Mucosa of descending colon (tissue), 3 donors: ENCODE measurements at regions not wholly inside any gene's neighbourhood (a gene's known extent, or its start where the extent isn't known, plus 50 kb on each side); places are given as distances from the start of the nearest gene placed in this dataset.

Source experiments
- ATAC-seq: fragments of 200-7000 bp; cut with Tn5 transposase; one replicate; pipeline ENCODE4 v1.9.1; 2020; ENCODE audit warnings: mild to moderate bottlenecking, moderate library complexity
- DNase-seq, 3 donors: peaks; one replicate each; pipeline ENCODE4 v3.0.0-alpha.2; 2020
- H3K36me3 ChIP-seq: fragments of 200-600 bp; one replicate; pipeline ENCODE4 v1.8.0; 2021; ENCODE audit warnings: low read depth, mild to moderate bottlenecking
- H3K4me1 ChIP-seq: fragments of 200-600 bp; one replicate; pipeline ENCODE4 v1.8.0; 2021; ENCODE audit warnings: low read depth, mild to moderate bottlenecking
- H3K4me3 ChIP-seq: fragments of 200-600 bp; one replicate; pipeline ENCODE4 v1.8.0; 2021; ENCODE audit warnings: mild to moderate bottlenecking
- H3K9me3 ChIP-seq: fragments of 200-600 bp; one replicate; pipeline ENCODE4 v1.8.0; 2021; ENCODE audit warnings: mild to moderate bottlenecking
- intact Hi-C, 2 donors: fragments of 100-400 bp; cut with DNase I in 1 of 2; cut with micrococcal nuclease in 1 of 2; formaldehyde crosslinking; loops; one replicate each; pipeline versions ENCODE4 v1.11.0 to v1.11.1; 2022; cut with DNase I, micrococcal nuclease
- TF ChIP-seq, protein P1 (sequence below): fragments of 200-600 bp; IDR thresholded peaks from one replicate; pipeline ENCODE4 v1.8.0; 2022; ENCODE audit warnings: antibody characterized with exemption, mild to moderate bottlenecking
- donor health status: DM: no; HTN: no; CAD: no; lungs with moderate emphysema.
- donor health status: DM: no; HTN: no; CAD: no.
- donor health status: DM: no; HTN: yes; CAD: no.

DNA sequence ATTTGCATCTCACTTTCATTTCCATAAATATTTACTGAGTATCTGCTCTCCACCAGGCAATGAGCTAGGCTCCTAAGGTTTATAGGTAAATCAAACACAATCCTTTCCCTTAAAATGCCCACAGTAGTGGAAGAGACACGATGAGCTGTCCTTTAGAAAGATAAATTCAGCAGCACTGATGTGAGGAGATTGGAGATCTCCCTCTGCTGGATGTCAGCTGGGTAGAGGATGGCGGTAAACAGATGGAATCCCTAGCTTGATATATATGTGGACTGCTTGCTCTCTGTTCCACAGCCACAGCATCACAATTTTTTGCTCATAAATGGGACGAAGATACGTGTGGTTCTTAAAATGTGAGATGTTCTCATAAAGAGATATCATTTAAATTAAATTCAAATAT is 216.4 kb upstream of the RASGEF1B start:
- intact Hi-C loops, result no loop called here
- Histone ChIP-seq H3K36me3 (no peaks in the 10 kb centered on the region), H3K9me3 (no peaks in the 10 kb centered on the region), H3K4me3 (no peak overlapping the region), H3K4me1 (no peaks in the 10 kb centered on the region)
- DNase-seq, result peak in 1 of 3 donors; percentile 17
- TF ChIP-seq, protein P1, sequence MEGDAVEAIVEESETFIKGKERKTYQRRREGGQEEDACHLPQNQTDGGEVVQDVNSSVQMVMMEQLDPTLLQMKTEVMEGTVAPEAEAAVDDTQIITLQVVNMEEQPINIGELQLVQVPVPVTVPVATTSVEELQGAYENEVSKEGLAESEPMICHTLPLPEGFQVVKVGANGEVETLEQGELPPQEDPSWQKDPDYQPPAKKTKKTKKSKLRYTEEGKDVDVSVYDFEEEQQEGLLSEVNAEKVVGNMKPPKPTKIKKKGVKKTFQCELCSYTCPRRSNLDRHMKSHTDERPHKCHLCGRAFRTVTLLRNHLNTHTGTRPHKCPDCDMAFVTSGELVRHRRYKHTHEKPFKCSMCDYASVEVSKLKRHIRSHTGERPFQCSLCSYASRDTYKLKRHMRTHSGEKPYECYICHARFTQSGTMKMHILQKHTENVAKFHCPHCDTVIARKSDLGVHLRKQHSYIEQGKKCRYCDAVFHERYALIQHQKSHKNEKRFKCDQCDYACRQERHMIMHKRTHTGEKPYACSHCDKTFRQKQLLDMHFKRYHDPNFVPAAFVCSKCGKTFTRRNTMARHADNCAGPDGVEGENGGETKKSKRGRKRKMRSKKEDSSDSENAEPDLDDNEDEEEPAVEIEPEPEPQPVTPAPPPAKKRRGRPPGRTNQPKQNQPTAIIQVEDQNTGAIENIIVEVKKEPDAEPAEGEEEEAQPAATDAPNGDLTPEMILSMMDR, result no peak
- ATAC-seq, result peak; percentile 55

GRCh38 chr4:81687471-81687870 is 215.8 kb upstream of the RASGEF1B start:
- no peak overlapping the region for H3K4me3 ChIP-seq
- TF ChIP-seq, protein P1, result no peak
- intact Hi-C loops, result no loop called here
- H3K36me3 ChIP-seq, result no peaks in the 10 kb centered on the region
- no peaks in the 10 kb centered on the region for H3K4me1 ChIP-seq
- DNase-seq (no peak), ATAC-seq (peak; percentile 86)
- no peaks in the 10 kb centered on the region for H3K9me3 ChIP-seq

- no peak overlapping the region for H3K4me3 ChIP-seq
- TF ChIP-seq, protein P1, result no peak
- no peaks in the 10 kb centered on the region for H3K4me1 ChIP-seq
- no peaks in the 10 kb centered on the region for H3K9me3 ChIP-seq
- intact Hi-C loops, result no loop called here
- no peaks in the 10 kb centered on the region for H3K36me3 ChIP-seq
- no peak for ATAC-seq
- no peak for DNase-seq
These were observed 213.4 kb upstream of the RASGEF1B start for GRCh38 chr4:81685104-81685503.

- no peak for DNase-seq
- no peak for ATAC-seq
- no peak overlapping the region for H3K4me3 ChIP-seq
- TF ChIP-seq, protein P1, result no peak
- H3K36me3 ChIP-seq, result no peaks in the 10 kb centered on the region
- no peaks in the 10 kb centered on the region for H3K9me3 ChIP-seq
- intact Hi-C loops, result no loop called here
- H3K4me1 ChIP-seq, result no peaks in the 10 kb centered on the region
These were observed 212.6 kb upstream of the RASGEF1B start for GRCh38 chr4:81684352-81684751.

GRCh38 chr4:81682492-81682891 is 210.8 kb upstream of the RASGEF1B start:
- ATAC-seq, result no peak
- TF ChIP-seq, protein P1, result no peak
- DNase-seq, result no peak
- no peaks in the 10 kb centered on the region for H3K36me3 ChIP-seq
- no peak overlapping the region for H3K4me3 ChIP-seq
- intact Hi-C loops, result no loop called here
- H3K4me1 ChIP-seq, result no peaks in the 10 kb centered on the region
- H3K9me3 ChIP-seq, result no peaks in the 10 kb centered on the region

GRCh38 chr4:81679315-81679714 is 207.6 kb upstream of the RASGEF1B start:
- no peaks in the 10 kb centered on the region for H3K9me3 ChIP-seq
- intact Hi-C loops, result no loop called here
- ATAC-seq, result no peak
- TF ChIP-seq, protein P1, result no peak
- no peak overlapping the region for H3K4me3 ChIP-seq
- H3K4me1 ChIP-seq, result no peaks in the 10 kb centered on the region
- no peaks in the 10 kb centered on the region for H3K36me3 ChIP-seq
- no peak for DNase-seq
